HEK293 (cell line): ENCODE measurements at regions not wholly inside any gene's neighbourhood (a gene's known extent, or its start where the extent isn't known, plus 50 kb on each side); places are given as distances from the start of the nearest gene placed in this dataset.

Experiments used
- CTCF ChIA-PET: fragments of 350-600 bp; formaldehyde crosslinking; extraction: SDS; loops from one replicate; lab custom pipeline; 2021; ENCODE audit warnings: antibody characterized with exemption; lab: Yijun Ruan, JAX
- POLR2A ChIA-PET: fragments of 300-600 bp; formaldehyde crosslinking; extraction: SDS; loops from one replicate; lab custom pipeline; 2020; ENCODE audit warnings: antibody characterized with exemption, inconsistent platforms; lab: Yijun Ruan, JAX
- H3K27ac ChIP-seq: fragments of 200-500 bp; sonication (Bioruptor generic); 2 replicates; pipeline ENCODE4 v1.5.1; 2014; ENCODE audit warnings: low read depth, low read length, control low read depth, inconsistent platforms; ENCODE audit errors: extremely low read depth
- H3K36me3 ChIP-seq, 2 experiments: fragments of 200-500 bp in 1 of 2; sonication (Bioruptor generic) in 1 of 2; 1 replicate in 1 of 2; 2 replicates in 1 of 2; pipeline ENCODE4 v1.5.1; 2014 to 2017; ENCODE audit warnings: inconsistent platforms in 2 of 2, low read length in 2 of 2; ENCODE audit not compliant: control insufficient read depth in 2 of 2, insufficient read depth in 1 of 2
- H3K4me1 ChIP-seq: fragments of 200-500 bp; sonication (Bioruptor generic); 2 replicates; pipeline ENCODE4 v1.5.1; 2014; ENCODE audit warnings: mild to moderate bottlenecking, low read length, inconsistent platforms; ENCODE audit not compliant: control insufficient read depth, insufficient read depth
- H3K4me3 ChIP-seq: 2 replicates; pipeline ENCODE4 v1.5.1; 2011; ENCODE audit warnings: low read depth, mild to moderate bottlenecking, control low read depth, low read length, moderate library complexity
- H3K9me3 ChIP-seq: fragments of 200-500 bp; sonication (Bioruptor generic); 2 replicates; pipeline ENCODE4 v1.5.1; 2014; ENCODE audit warnings: low read depth, low read length, inconsistent platforms; ENCODE audit not compliant: control insufficient read depth, insufficient read depth
- GFI1B ChIP-seq: fragments of 450-650 bp; formaldehyde crosslinking; IDR thresholded peaks from 2 replicates; pipeline ENCODE4 v1.5.1; 2016; ENCODE audit warnings: missing biosample characterization, missing genetic modification characterization
- HOXA7 ChIP-seq: sonication (generic); formaldehyde crosslinking; IDR thresholded peaks from 2 replicates; pipeline ENCODE4 v1.8.1; 2022; ENCODE audit warnings: missing genetic modification reagents, borderline replicate concordance
- HOXC10 ChIP-seq: sonication (generic); formaldehyde crosslinking; IDR thresholded peaks from 2 replicates; pipeline ENCODE4 v1.8.1; 2023; ENCODE audit warnings: mild to moderate bottlenecking, missing genetic modification reagents
- IKZF3 ChIP-seq: fragments of 450-650 bp; IDR thresholded peaks from 2 replicates; pipeline ENCODE4 v1.5.0; 2018; ENCODE audit warnings: missing biosample characterization, mild to moderate bottlenecking, missing genetic modification characterization, moderate library complexity
- INSM2 ChIP-seq: fragments of 450-650 bp; formaldehyde crosslinking; IDR thresholded peaks from 2 replicates; pipeline ENCODE4 v1.5.1; 2016; ENCODE audit warnings: missing biosample characterization, missing genetic modification characterization
- KLF8 ChIP-seq: fragments of 450-650 bp; formaldehyde crosslinking; IDR thresholded peaks from 2 replicates; pipeline ENCODE4 v1.5.1; 2016; ENCODE audit warnings: missing biosample characterization, missing genetic modification characterization
- SCRT2 ChIP-seq: fragments of 450-650 bp; formaldehyde crosslinking; IDR thresholded peaks from 2 replicates; pipeline ENCODE4 v1.5.1; 2016; ENCODE audit warnings: missing biosample characterization, missing genetic modification characterization
- SP2 ChIP-seq: fragments of 450-650 bp; formaldehyde crosslinking; IDR thresholded peaks from 2 replicates; pipeline ENCODE4 v1.5.1; 2016; ENCODE audit warnings: missing biosample characterization, missing genetic modification characterization
- ZBTB1 ChIP-seq: fragments of 450-650 bp; formaldehyde crosslinking; IDR thresholded peaks from 2 replicates; pipeline ENCODE4 v1.5.1; 2016; ENCODE audit warnings: missing biosample characterization, missing genetic modification characterization
- ZFP3 ChIP-seq: fragments of 450-650 bp; formaldehyde crosslinking; IDR thresholded peaks from 2 replicates; pipeline ENCODE4 v1.5.1; 2016; ENCODE audit warnings: low read depth, missing biosample characterization, missing genetic modification characterization
- ZNF157 ChIP-seq: fragments of 450-650 bp; formaldehyde crosslinking; IDR thresholded peaks from 2 replicates; pipeline ENCODE4 v1.5.1; 2016; ENCODE audit warnings: missing biosample characterization, missing genetic modification characterization
- ZNF202 ChIP-seq: fragments of 450-650 bp; formaldehyde crosslinking; IDR thresholded peaks from 2 replicates; pipeline ENCODE4 v1.5.1; 2016; ENCODE audit warnings: missing biosample characterization, missing genetic modification characterization, borderline replicate concordance
- ZNF248 ChIP-seq: fragments of 450-650 bp; formaldehyde crosslinking; IDR thresholded peaks from 2 replicates; pipeline ENCODE4 v1.5.1; 2017; ENCODE audit warnings: missing biosample characterization, missing genetic modification characterization
- ZNF311 ChIP-seq: fragments of 450-650 bp; formaldehyde crosslinking; IDR thresholded peaks from 2 replicates; pipeline ENCODE4 v1.5.1; 2017; ENCODE audit warnings: missing biosample characterization, missing genetic modification characterization, borderline replicate concordance
- ZNF544 ChIP-seq: fragments of 450-650 bp; formaldehyde crosslinking; IDR thresholded peaks from 2 replicates; pipeline ENCODE4 v1.5.0; 2017; ENCODE audit warnings: missing biosample characterization, missing genetic modification characterization
- ZNF596 ChIP-seq: fragments of 450-650 bp; IDR thresholded peaks from 2 replicates; pipeline ENCODE4 v1.5.0; 2018; ENCODE audit warnings: missing biosample characterization, mild to moderate bottlenecking, missing genetic modification characterization, moderate library complexity
- ZNF626 ChIP-seq: fragments of 450-650 bp; sonication (Bioruptor Pico); formaldehyde crosslinking; IDR thresholded peaks from 2 replicates; pipeline ENCODE4 v1.5.1; 2018; ENCODE audit warnings: missing biosample characterization, missing genetic modification characterization, inconsistent platforms
- ZNF670 ChIP-seq: fragments of 450-650 bp; formaldehyde crosslinking; IDR thresholded peaks from 2 replicates; pipeline ENCODE4 v1.5.1; 2016; ENCODE audit warnings: missing biosample characterization, missing genetic modification characterization, low read depth
- ZNF701 ChIP-seq: fragments of 450-650 bp; formaldehyde crosslinking; IDR thresholded peaks from 2 replicates; pipeline ENCODE4 v1.5.1; 2016; ENCODE audit warnings: missing biosample characterization, missing genetic modification characterization
- ZNF707 ChIP-seq: fragments of 450-650 bp; formaldehyde crosslinking; IDR thresholded peaks from 2 replicates; pipeline ENCODE4 v1.5.1; 2016; ENCODE audit warnings: missing biosample characterization, missing genetic modification characterization
- ZNF768 ChIP-seq: fragments of 450-650 bp; formaldehyde crosslinking; IDR thresholded peaks from 2 replicates; pipeline ENCODE4 v1.5.1; 2018; ENCODE audit warnings: missing biosample characterization, mild to moderate bottlenecking, missing genetic modification characterization
- ZNF785 ChIP-seq: fragments of 450-650 bp; formaldehyde crosslinking; IDR thresholded peaks from 2 replicates; pipeline ENCODE4 v1.5.1; 2016; ENCODE audit warnings: missing biosample characterization, missing genetic modification characterization
- ZNF792 ChIP-seq: fragments of 450-650 bp; formaldehyde crosslinking; IDR thresholded peaks from 2 replicates; pipeline ENCODE4 v1.5.1; 2016; ENCODE audit warnings: missing biosample characterization, missing genetic modification characterization
- ZSCAN5A ChIP-seq: fragments of 450-650 bp; formaldehyde crosslinking; IDR thresholded peaks from 2 replicates; pipeline ENCODE4 v1.5.1; 2016; ENCODE audit warnings: missing biosample characterization, missing genetic modification characterization
- TF ChIP-seq, protein P1 (sequence below): IDR thresholded peaks from 2 replicates; pipeline ENCODE4 v1.6.1; 2011; ENCODE audit warnings: mild to moderate bottlenecking, low read depth, low read length, borderline replicate concordance
- TF ChIP-seq, protein P2 (sequence below): fragments of 450-650 bp; IDR thresholded peaks from 2 replicates; pipeline ENCODE4 v1.5.1; 2018; ENCODE audit warnings: missing biosample characterization, missing genetic modification characterization
- TF ChIP-seq, protein P3 (sequence below): fragments of 450-650 bp; formaldehyde crosslinking; IDR thresholded peaks from 2 replicates; pipeline ENCODE4 v1.5.1; 2016; ENCODE audit warnings: missing biosample characterization, missing genetic modification characterization

DNA sequence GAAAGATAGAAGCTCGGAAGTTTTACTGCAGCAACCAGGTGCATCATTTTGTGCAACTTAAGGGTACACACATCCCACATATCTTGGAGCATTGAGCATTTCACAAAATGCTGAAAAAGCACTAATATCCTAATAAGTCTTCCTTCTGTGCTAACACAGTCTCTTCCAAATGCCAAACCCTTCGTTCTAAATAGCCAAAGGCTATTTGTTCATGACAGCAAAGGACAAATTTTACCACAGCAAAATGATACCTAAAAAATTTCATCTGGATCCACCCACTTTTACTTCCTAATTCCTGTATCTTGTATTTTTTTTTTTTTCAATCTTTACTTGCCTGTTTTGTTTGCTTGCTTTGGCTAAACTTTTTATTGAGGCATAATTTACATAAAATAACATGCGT lies 435.0 kb downstream of the RND3 start:
- ChIA-PET POLR2A (no interaction called here), CTCF (no interaction called here)
- no peak overlapping the region for H3K4me3 ChIP-seq
- no peaks in the 10 kb centered on the region for H3K9me3 ChIP-seq
- no peak overlapping the region for H3K27ac ChIP-seq
- TF ChIP-seq ZBTB1 (tag by site-specific recombination) = no peak
- no peak for TF ChIP-seq ZNF785
- TF ChIP-seq INSM2 = no peak
- no peak for TF ChIP-seq ZNF157 (tag by site-specific recombination)
- TF ChIP-seq ZNF202 (tag by site-specific recombination) = no peak
- H3K36me3 ChIP-seq = no peaks in the 10 kb centered on the region
- no peaks in the 10 kb centered on the region for H3K4me1 ChIP-seq

- no peak overlapping the region for H3K27ac ChIP-seq
- no peaks in the 10 kb centered on the region for H3K9me3 ChIP-seq
- no peaks in the 10 kb centered on the region for H3K36me3 ChIP-seq
- POLR2A ChIA-PET = no interaction called here
- H3K4me3 ChIP-seq = no peak overlapping the region
- TF ChIP-seq ZNF626 (tag by site-specific recombination) (no peak), ZNF596 (tag by site-specific recombination) (no peak), ZSCAN5A (tag by site-specific recombination) (no peak), ZNF311 (tag by site-specific recombination) (no peak), ZNF248 (tag by site-specific recombination) (no peak), ZFP3 (no peak), SP2 (tag by site-specific recombination) (no peak), SCRT2 (tag by site-specific recombination) (no peak), ZNF670 (no peak), ZNF768 (tag by site-specific recombination) (no peak)
- TF ChIP-seq, protein P1, sequence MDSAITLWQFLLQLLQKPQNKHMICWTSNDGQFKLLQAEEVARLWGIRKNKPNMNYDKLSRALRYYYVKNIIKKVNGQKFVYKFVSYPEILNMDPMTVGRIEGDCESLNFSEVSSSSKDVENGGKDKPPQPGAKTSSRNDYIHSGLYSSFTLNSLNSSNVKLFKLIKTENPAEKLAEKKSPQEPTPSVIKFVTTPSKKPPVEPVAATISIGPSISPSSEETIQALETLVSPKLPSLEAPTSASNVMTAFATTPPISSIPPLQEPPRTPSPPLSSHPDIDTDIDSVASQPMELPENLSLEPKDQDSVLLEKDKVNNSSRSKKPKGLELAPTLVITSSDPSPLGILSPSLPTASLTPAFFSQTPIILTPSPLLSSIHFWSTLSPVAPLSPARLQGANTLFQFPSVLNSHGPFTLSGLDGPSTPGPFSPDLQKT = no peak
- H3K4me1 ChIP-seq = no peaks in the 10 kb centered on the region
- CTCF ChIA-PET = interaction anchor here (0.6 kb wide), 1 partner anchor 23 kb away, joined by 4 read pairs; no protein-coding TSS in a partner anchor
Observed at GRCh38 chr2:150051004-150051403, 436.5 kb downstream of the RND3 start.

GRCh38 chr2:150050036-150050435 lies 437.4 kb downstream of the RND3 start:
- POLR2A ChIA-PET = no interaction called here
- CTCF ChIA-PET = no interaction called here
- H3K36me3 ChIP-seq = no peaks in the 10 kb centered on the region
- H3K27ac ChIP-seq = no peak overlapping the region
- H3K9me3 ChIP-seq = no peaks in the 10 kb centered on the region
- H3K4me1 ChIP-seq = no peaks in the 10 kb centered on the region
- no peak overlapping the region for H3K4me3 ChIP-seq
- TF ChIP-seq KLF8 (tag by site-specific recombination) (no peak), IKZF3 (tag by site-specific recombination) (no peak), GFI1B (no peak), ZNF701 (tag by site-specific recombination) (no peak), HOXC10 (CRISPR knock-in tag) (no peak), HOXA7 (CRISPR knock-in tag) (no peak), ZNF792 (tag by site-specific recombination) (no peak), ZNF707 (tag by site-specific recombination) (no peak), ZNF544 (tag by site-specific recombination) (no peak)
- TF ChIP-seq, protein P2, sequence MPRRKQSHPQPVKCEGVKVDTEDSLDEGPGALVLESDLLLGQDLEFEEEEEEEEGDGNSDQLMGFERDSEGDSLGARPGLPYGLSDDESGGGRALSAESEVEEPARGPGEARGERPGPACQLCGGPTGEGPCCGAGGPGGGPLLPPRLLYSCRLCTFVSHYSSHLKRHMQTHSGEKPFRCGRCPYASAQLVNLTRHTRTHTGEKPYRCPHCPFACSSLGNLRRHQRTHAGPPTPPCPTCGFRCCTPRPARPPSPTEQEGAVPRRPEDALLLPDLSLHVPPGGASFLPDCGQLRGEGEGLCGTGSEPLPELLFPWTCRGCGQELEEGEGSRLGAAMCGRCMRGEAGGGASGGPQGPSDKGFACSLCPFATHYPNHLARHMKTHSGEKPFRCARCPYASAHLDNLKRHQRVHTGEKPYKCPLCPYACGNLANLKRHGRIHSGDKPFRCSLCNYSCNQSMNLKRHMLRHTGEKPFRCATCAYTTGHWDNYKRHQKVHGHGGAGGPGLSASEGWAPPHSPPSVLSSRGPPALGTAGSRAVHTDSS (tag by site-specific recombination) = no peak
- TF ChIP-seq, protein P3, sequence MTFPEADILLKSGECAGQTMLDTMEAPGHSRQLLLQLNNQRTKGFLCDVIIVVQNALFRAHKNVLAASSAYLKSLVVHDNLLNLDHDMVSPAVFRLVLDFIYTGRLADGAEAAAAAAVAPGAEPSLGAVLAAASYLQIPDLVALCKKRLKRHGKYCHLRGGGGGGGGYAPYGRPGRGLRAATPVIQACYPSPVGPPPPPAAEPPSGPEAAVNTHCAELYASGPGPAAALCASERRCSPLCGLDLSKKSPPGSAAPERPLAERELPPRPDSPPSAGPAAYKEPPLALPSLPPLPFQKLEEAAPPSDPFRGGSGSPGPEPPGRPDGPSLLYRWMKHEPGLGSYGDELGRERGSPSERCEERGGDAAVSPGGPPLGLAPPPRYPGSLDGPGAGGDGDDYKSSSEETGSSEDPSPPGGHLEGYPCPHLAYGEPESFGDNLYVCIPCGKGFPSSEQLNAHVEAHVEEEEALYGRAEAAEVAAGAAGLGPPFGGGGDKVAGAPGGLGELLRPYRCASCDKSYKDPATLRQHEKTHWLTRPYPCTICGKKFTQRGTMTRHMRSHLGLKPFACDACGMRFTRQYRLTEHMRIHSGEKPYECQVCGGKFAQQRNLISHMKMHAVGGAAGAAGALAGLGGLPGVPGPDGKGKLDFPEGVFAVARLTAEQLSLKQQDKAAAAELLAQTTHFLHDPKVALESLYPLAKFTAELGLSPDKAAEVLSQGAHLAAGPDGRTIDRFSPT (tag by site-specific recombination) = no peak
